CD14-positive monocyte (primary cell): ENCODE measurements at regions not wholly inside any gene's neighbourhood (a gene's known extent, or its start where the extent isn't known, plus 50 kb on each side); places are given as distances from the start of the nearest gene placed in this dataset.

Experiments used
- DNase-seq, 3 donors: peaks; one replicate each; pipeline ENCODE4 v3.0.0-alpha.2; 2011 to 2022
- H2AFZ ChIP-seq: 2 replicates; pipeline ENCODE4 v1.6.0; 2012; ENCODE audit warnings: mild to moderate bottlenecking, low read depth, low read length, inconsistent platforms; ENCODE audit not compliant: insufficient read depth, poor library complexity, severe bottlenecking
- H3K27ac ChIP-seq, 2 donors: 1 replicate in 1 of 2; 2 replicates in 1 of 2; pipeline ENCODE4 v1.5.1; 2012 to 2013; ENCODE audit warnings: low read length in 2 of 2, control low read depth in 1 of 2, inconsistent platforms in 1 of 2, low read depth in 1 of 2, mild to moderate bottlenecking in 1 of 2
- H3K27me3 ChIP-seq, 2 donors: one replicate each; pipeline versions ENCODE4 v1.6.0 to v1.6.1; 2011 to 2013; ENCODE audit warnings: low read length in 2 of 2; ENCODE audit not compliant: control insufficient read depth in 2 of 2, insufficient read depth in 2 of 2
- H3K36me3 ChIP-seq, 2 donors: replicated peaks in 1 of 2; 1 replicate in 1 of 2; 2 replicates in 1 of 2; pipeline versions ENCODE4 v1.5.1 to v1.6.1; 2012 to 2013; ENCODE audit warnings: low read length in 2 of 2, control low read depth in 1 of 2, inconsistent platforms in 1 of 2, mild to moderate bottlenecking in 1 of 2; ENCODE audit not compliant: insufficient read depth in 2 of 2, control insufficient read depth in 1 of 2
- H3K4me1 ChIP-seq, 2 donors: 1 replicate in 1 of 2; 2 replicates in 1 of 2; pipeline versions ENCODE4 v1.5.1 to v1.6.1; 2012 to 2013; ENCODE audit warnings: low read length in 2 of 2, control low read depth in 1 of 2, inconsistent platforms in 1 of 2, mild to moderate bottlenecking in 1 of 2, moderate library complexity in 1 of 2; ENCODE audit not compliant: insufficient read depth in 2 of 2, control insufficient read depth in 1 of 2
- H3K4me2 ChIP-seq: replicated peaks from 2 replicates; pipeline ENCODE3; 2012; ENCODE audit warnings: low read length, moderate library complexity, mild to moderate bottlenecking; ENCODE audit not compliant: poor library complexity, severe bottlenecking; ENCODE audit errors: extremely low read depth
- H3K4me3 ChIP-seq, 3 experiments: fragments of 200-600 bp in 1 of 3; sonication (generic) in 1 of 3; replicated peaks in 1 of 3; 1 replicate in 2 of 3; 2 replicates in 1 of 3; pipeline ENCODE4 v1.5.1; 2011 to 2013; ENCODE audit warnings: low read length in 3 of 3, mild to moderate bottlenecking in 3 of 3, control low read depth in 2 of 3, low read depth in 2 of 3, inconsistent platforms in 1 of 3, moderate library complexity in 1 of 3
- H3K79me2 ChIP-seq: 2 replicates; pipeline ENCODE4 v1.6.0; 2012; ENCODE audit warnings: mild to moderate bottlenecking, control low read depth, inconsistent platforms, low read length, moderate library complexity; ENCODE audit not compliant: insufficient read depth
- H3K9ac ChIP-seq: 2 replicates; pipeline ENCODE4 v1.6.0; 2017; ENCODE audit warnings: low read length, mild to moderate bottlenecking; ENCODE audit not compliant: insufficient read depth, poor library complexity, severe bottlenecking
- H3K9me3 ChIP-seq, 2 donors: replicated peaks in 1 of 2; 1 replicate in 1 of 2; 2 replicates in 1 of 2; pipeline versions ENCODE4 v1.5.1 to v1.6.1; 2012 to 2013; ENCODE audit warnings: low read length in 2 of 2, control low read depth in 1 of 2; ENCODE audit not compliant: control insufficient read depth in 1 of 2, insufficient read depth in 1 of 2
- H4K20me1 ChIP-seq: 2 replicates; pipeline ENCODE4 v1.6.0; 2012; ENCODE audit warnings: mild to moderate bottlenecking, low read length, control low read depth, moderate library complexity; ENCODE audit not compliant: insufficient read depth
- H3K27ac Mint-ChIP-seq, 7 donors: one replicate each; pipeline ENCODE4 v1.8.0; 2020; ENCODE audit warnings: mild to moderate bottlenecking in 7 of 7, mixed read lengths in 7 of 7, moderate library complexity in 6 of 7, inconsistent platforms in 2 of 7
- H3K27me3 Mint-ChIP-seq, 3 donors: one replicate each; pipeline ENCODE4 v1.8.0; 2021 to 2022; ENCODE audit warnings: low read depth in 3 of 3, mild to moderate bottlenecking in 3 of 3, mixed read lengths in 3 of 3, moderate library complexity in 3 of 3, inconsistent platforms in 1 of 3
- H3K36me3 Mint-ChIP-seq, 2 donors: one replicate each; pipeline ENCODE4 v1.8.0; 2020; ENCODE audit warnings: mixed read lengths in 2 of 2, inconsistent platforms in 1 of 2, mild to moderate bottlenecking in 1 of 2
- H3K4me1 Mint-ChIP-seq: one replicate; pipeline ENCODE4 v1.8.0; 2020; ENCODE audit warnings: mild to moderate bottlenecking, mixed read lengths
- H3K4me3 Mint-ChIP-seq, 2 donors: one replicate each; pipeline ENCODE4 v1.8.0; 2020; ENCODE audit warnings: mild to moderate bottlenecking in 2 of 2, mixed read lengths in 2 of 2, moderate library complexity in 1 of 2
- H3K9me3 Mint-ChIP-seq, 7 donors: one replicate each; pipeline ENCODE4 v1.8.0; 2020 to 2022; ENCODE audit warnings: mixed read lengths in 7 of 7, mild to moderate bottlenecking in 6 of 7, moderate library complexity in 6 of 7, inconsistent platforms in 2 of 7
- WGBS: methylation state at CpG from one replicate; pipeline ENCODE4 v1.1.5; 2013; ENCODE audit warnings: missing lambda C conversion rate; ENCODE audit not compliant: insufficient coverage; 5-methylcytosine and 5-hydroxymethylcytosine counted together
- intact Hi-C, 2 donors: fragments of 100-400 bp; cut with micrococcal nuclease; formaldehyde crosslinking; loops; one replicate each; pipeline versions ENCODE4 v1.15.0 to v1.15.1; 2023
- TF ChIP-seq, protein P1 (sequence below): fragments of 200-600 bp; IDR thresholded peaks from one replicate; pipeline ENCODE4 v1.8.0; 2022; ENCODE audit warnings: antibody characterized with exemption, mild to moderate bottlenecking

DNA sequence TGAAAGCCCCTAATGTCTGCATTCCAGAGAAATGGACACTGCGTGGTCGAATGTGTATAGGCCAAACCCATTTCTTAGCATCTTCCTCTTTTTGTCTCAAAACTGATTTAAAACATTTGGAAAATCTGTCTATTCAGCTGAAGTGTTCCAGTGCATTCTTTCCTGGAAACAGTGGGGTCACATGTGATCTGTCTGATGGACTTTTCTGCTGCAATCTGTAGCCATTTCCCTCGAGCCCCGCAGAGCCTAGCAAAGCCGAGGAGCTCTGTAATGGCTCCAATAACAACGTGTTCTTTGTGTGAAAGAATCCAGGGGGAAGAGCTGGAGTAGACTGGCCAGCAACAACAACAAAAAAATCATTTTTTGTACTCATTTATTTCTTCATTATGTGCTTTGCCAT, 329.3 kb downstream of the BARHL2 start:
- no peaks in the 10 kb centered on the region for H3K4me1 ChIP-seq
- H3K79me2 ChIP-seq, result no peaks in the 10 kb centered on the region
- H2AFZ ChIP-seq, result no peak overlapping the region
- no peaks in the 10 kb centered on the region for H3K9me3 ChIP-seq
- no peak for DNase-seq
- Mint-ChIP-seq H3K27ac (no peak overlapping the region), H3K36me3 (no peaks in the 10 kb centered on the region), H3K9me3 (no peaks in the 10 kb centered on the region), H3K4me3 (no peak overlapping the region), H3K27me3 (no peaks in the 10 kb centered on the region), H3K4me1 (no peaks in the 10 kb centered on the region)
- no peak overlapping the region for H3K4me2 ChIP-seq
- intact Hi-C loops, result no loop called here
- H3K36me3 ChIP-seq, result no peaks in the 10 kb centered on the region
- no peaks in the 10 kb centered on the region for H4K20me1 ChIP-seq
- no peak overlapping the region for H3K9ac ChIP-seq
- TF ChIP-seq, protein P1, sequence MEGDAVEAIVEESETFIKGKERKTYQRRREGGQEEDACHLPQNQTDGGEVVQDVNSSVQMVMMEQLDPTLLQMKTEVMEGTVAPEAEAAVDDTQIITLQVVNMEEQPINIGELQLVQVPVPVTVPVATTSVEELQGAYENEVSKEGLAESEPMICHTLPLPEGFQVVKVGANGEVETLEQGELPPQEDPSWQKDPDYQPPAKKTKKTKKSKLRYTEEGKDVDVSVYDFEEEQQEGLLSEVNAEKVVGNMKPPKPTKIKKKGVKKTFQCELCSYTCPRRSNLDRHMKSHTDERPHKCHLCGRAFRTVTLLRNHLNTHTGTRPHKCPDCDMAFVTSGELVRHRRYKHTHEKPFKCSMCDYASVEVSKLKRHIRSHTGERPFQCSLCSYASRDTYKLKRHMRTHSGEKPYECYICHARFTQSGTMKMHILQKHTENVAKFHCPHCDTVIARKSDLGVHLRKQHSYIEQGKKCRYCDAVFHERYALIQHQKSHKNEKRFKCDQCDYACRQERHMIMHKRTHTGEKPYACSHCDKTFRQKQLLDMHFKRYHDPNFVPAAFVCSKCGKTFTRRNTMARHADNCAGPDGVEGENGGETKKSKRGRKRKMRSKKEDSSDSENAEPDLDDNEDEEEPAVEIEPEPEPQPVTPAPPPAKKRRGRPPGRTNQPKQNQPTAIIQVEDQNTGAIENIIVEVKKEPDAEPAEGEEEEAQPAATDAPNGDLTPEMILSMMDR, result no peak
- H3K4me3 ChIP-seq, result no peak overlapping the region
- WGBS, result 93% methylated on average over 2 of the region's 6 CpGs
- no peak overlapping the region for H3K27ac ChIP-seq
- no peaks in the 10 kb centered on the region for H3K27me3 ChIP-seq

DNA sequence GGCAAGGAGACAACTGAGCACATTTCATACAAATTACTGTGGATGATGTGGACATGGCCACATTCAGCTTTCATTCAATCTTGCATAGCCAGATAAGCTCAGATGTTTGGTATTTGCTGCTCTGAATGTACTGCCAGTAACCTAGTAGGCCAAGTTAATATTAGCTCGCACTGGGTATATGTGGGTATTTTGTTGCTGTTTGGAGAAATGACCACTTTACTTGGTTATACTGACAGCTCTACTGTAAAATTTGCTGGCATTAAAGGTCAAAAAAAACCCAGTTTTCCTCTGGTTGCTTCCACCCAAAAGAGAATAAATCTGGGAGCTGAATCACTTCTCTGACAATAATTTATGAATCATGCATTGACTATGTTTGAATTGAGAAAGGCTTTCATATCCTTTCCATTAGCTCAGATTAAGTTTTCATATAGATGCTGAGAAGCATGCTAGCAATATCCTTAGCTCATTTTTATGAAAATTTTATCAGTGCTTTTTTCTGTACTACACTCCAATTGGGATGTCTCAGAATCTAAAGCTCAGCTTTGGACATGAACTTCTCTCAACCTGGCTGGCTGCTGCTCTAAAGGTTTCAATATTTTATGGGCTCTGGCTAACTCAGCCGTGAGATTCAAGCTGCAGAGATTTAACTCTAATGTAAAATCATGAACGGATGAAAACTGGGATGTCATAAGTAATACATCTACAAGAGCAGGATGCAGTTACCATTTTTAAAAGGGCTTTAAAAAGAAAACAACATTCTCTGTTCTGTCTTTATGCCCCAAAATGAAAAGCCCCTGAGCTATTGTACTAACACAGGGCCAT, 330.0 kb downstream of the BARHL2 start:
- Histone ChIP-seq H3K27me3 (no peaks in the 10 kb centered on the region), H3K36me3 (no peaks in the 10 kb centered on the region), H3K4me1 (no peaks in the 10 kb centered on the region), H3K79me2 (no peaks in the 10 kb centered on the region), H3K4me3 (no peak overlapping the region), H3K4me2 (no peak overlapping the region), H3K9ac (no peak overlapping the region), H3K9me3 (no peaks in the 10 kb centered on the region), H3K27ac (no peak overlapping the region), H4K20me1 (no peaks in the 10 kb centered on the region), H2AFZ (no peak overlapping the region)
- Mint-ChIP-seq H3K4me1 (no peaks in the 10 kb centered on the region), H3K27ac (no peak overlapping the region), H3K4me3 (no peak overlapping the region), H3K9me3 (no peaks in the 10 kb centered on the region), H3K36me3 (no peaks in the 10 kb centered on the region), H3K27me3 (no peaks in the 10 kb centered on the region)
- WGBS, result 83% methylated on average over 1 of the region's 3 CpGs
- intact Hi-C loops, result no loop called here
- no peak for DNase-seq
- TF ChIP-seq, protein P1, result no peak
